HG02938 (cell line): ENCODE measurements at regions not wholly inside any gene's neighbourhood (a gene's known extent, or its start where the extent isn't known, plus 50 kb on each side); places are given as distances from the start of the nearest gene placed in this dataset.
A peak's percentile ranks its signal among the peaks of the same experiment; 100 is the strongest.

Source experiments
- ATAC-seq: cut with Tn5 transposase; IDR thresholded peaks from one replicate; pipeline ENCODE4 v1.9.1; 2021; ENCODE audit warnings: mild to moderate bottlenecking, moderate library complexity; ENCODE audit not compliant: unreplicated experiment

GRCh38 chr2:74063486-74063885 lies 78.8 kb downstream of the TET3 start:
- ATAC-seq = no peak

DNA sequence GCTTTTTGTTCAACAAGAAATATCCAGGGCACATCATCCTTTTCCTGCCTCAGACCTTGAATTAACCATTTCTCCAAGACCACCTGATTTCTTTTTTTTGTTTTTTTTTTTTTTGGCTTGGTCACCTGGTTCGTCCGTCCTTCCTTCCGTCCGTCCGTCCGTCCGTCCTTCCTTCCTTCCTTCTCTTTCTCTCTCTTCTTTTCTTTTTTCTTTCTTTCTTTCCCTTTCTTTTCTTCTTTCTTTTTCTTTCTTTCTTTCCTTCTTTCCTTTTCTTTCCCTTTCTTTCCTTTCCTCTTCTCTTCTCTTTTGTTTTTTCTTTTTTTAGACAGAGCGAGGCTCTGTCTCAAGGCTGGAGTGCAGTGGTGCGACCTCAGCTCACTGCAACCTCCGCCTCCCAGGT lies 80.7 kb downstream of the TET3 start:
- no peak for ATAC-seq

DNA sequence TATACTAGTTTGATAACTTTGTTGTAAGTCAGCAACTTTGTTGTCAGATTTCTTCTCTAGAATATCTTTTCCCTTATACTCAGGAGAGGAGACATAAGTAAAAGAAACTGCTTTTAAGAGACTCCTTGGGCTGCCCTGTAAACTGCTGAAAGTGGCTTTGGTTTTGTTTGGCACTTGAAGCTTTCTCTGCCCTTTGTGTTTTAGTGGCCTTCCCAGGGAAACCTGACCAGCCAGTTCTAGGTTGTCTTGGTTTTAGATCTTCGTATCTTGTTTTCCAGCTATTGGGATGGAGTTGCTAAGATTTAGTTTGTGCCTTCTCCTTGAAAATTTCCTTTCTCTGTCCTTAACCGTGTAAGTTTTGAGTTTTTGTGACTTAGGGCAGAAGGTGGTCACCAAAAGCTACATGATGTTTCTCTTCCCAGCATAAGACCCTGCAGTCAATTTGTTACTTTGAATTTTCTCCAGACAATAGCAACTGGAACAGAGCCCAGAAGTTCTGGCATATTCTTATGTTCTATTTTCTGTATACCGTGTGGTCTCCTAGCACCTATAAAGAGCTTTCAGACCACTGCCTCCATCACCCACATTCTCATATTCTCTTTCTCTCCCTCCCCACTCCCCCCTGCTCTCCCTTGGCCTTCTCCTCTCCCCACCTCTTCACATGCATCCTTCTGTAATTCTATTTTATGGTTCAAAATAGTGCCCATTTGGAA lies 81.1 kb downstream of the BOLA3 start:
- no peak for ATAC-seq

- no peak for ATAC-seq
These were observed 80.4 kb downstream of the BOLA3 start for GRCh38 chr2:74067221-74067747.

DNA sequence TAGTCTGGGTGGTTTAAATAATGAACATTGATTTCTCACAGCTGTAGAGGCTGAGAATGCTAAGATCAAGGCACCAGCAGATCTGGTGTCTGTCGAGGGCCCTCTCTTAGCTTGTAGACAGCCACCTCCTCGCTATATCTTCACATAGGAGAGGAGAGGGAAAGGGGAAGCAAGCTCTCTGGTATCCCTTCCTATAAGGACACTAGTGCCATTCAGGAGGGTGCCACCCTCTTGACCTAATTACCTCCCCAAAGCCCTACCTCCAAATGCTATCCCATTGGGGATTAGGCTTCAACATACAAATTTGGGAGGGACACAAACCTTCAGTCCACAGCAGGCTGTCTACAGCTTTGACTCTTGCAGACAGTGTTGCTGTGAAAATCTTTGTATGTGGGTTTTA lies 76.7 kb downstream of the BOLA3 start:
- no peak for ATAC-seq

- ATAC-seq = no peak
These were observed 76.3 kb downstream of the BOLA3 start for GRCh38 chr2:74071426-74071825.

DNA sequence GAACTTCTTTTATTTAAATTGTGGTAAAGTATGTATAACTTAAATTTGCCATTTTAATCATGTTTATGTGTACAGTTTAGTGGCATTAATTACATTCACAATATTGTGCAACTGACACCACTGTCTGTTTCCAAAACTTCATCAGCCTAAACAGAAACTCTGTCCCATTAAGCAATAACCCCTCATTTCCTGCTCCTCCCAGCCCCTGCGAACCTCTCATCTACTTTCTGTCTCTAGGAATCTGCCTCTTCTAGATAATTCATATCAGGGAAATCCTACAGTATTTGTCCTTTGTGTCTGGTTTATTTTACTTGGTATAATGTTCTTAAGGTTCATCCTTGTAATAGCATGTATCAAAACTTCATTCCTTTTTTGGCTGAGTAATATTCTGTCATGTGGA lies 75.1 kb downstream of the BOLA3 start:
- no peak for ATAC-seq

- ATAC-seq = no peak
These were observed 73.2 kb downstream of the BOLA3 start for GRCh38 chr2:74074487-74074886.

DNA sequence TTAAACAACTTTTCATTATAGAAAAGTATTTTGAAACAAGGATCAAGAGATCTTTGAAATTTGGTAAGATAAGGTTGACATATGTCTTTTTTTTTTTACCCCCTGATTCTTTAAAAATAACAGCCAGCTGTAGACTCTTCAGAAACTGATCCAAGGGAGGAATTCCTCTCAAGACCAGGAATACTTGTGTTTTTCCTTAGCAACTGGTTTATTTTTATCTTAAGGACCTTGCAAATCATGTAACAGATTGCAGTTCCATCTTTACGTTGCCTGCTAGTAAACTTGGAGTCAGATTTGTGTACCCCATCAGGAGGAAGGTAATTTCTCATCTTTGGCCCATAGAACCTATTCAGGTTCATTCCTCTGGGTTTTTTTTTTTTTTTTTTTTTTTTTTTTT lies 71.6 kb downstream of the BOLA3 start:
- no peak for ATAC-seq

GRCh38 chr2:74077636-74078035 lies 70.1 kb downstream of the BOLA3 start:
- ATAC-seq = no peak

GRCh38 chr2:74078466-74078865 lies 69.2 kb downstream of the BOLA3 start:
- ATAC-seq = no peak

DNA sequence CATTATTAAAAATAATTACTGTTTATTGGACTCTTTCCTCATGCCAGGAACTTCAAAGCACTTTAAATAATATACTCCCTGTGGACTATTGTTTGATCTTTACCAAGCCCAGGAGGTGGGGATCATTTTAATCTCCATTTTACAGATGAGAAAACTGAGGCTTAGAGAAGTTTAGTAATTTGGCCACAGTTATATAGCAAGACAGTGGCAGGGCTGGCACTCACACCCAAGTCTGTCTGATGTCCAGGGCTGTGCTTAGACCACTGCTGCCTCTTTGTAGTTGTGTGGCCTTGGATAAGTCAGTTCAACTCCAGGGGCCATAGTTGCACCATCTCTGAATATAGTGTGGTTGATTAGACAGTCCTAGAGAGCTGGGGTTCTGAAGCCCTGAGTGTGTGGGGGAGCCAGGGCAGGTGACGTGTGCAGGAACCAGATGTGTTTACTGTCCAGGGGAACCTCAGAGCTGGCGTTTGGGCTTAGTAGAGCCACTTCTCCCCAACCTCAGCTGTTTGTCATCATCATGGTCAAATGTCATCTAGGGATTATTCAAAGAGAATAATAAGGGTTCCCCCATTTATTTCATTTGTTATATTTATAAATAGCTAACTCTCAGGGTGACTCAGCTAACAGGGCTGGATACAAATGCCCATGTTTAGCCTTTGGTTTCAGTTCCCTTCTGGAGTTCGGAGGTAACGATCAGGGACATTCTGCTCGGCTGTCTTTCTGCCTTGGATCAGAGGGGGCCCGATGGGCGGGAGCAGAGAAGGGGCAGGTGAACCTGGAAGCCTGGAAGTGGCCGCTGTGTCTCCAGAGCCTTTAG lies 68.0 kb downstream of the BOLA3 start:
- ATAC-seq = peak; percentile 79

- ATAC-seq = no peak
These were observed 67.4 kb downstream of the BOLA3 start for GRCh38 chr2:74080346-74080745.

- ATAC-seq = no peak
These were observed 66.5 kb downstream of the BOLA3 start for GRCh38 chr2:74081030-74081762.

GRCh38 chr2:74081763-74082110 lies 66.0 kb downstream of the BOLA3 start:
- no peak for ATAC-seq

- no peak for ATAC-seq
These were observed 64.0 kb downstream of the BOLA3 start for GRCh38 chr2:74083750-74084149.
